GM12878 (cell line): ENCODE measurements at regions not wholly inside any gene's neighbourhood (a gene's known extent, or its start where the extent isn't known, plus 50 kb on each side); places are given as distances from the start of the nearest gene placed in this dataset.

ENCODE experiments used
- ATAC-seq: fragments of 200-7000 bp; cut with Tn5 transposase; 3 replicates; pipeline ENCODE4 v1.9.1; 2020; ENCODE audit warnings: mild to moderate bottlenecking, moderate library complexity
- BruUV-seq: library from RNA; stranded (reverse); fragments of 400-500 nt; replicated peaks from 2 replicates; lab custom pipeline; 2021; lab: Mats Ljungman, UMichigan
- CTCF ChIA-PET: fragments of 300-600 bp; sonication (Branson Sonifier 250); formaldehyde crosslinking; extraction: SDS; loops from one replicate; lab custom pipeline; 2021; ENCODE audit warnings: inconsistent platforms; lab: Yijun Ruan, JAX
- POLR2A ChIA-PET: fragments of 350-600 bp; formaldehyde crosslinking; extraction: SDS; loops from one replicate; lab custom pipeline; 2021; ENCODE audit warnings: inconsistent platforms; lab: Charles Lee
- RAD21 ChIA-PET: fragments of 300-600 bp; sonication (Branson Sonifier 250); formaldehyde crosslinking; loops from one replicate; lab custom pipeline; 2023; ENCODE audit warnings: antibody characterized with exemption; ENCODE audit not compliant: unreplicated experiment; lab: Charles Lee
- SMC1A ChIA-PET: fragments of 300-600 bp; sonication (Branson Sonifier 250); formaldehyde crosslinking; loops from one replicate; lab custom pipeline; 2023; ENCODE audit not compliant: unreplicated experiment, uncharacterized antibody; lab: Charles Lee
- DNase-seq: peaks from one replicate; pipeline ENCODE4 v3.0.0-alpha.2; 2011; ENCODE audit warnings: low read depth, low spot score
- FAIRE-seq: peaks from 3 replicates; lab custom pipeline; 2011; peaks lifted over from hg19 to GRCh38; lab: Jason Lieb, UNC
- H2AFZ ChIP-seq: 2 replicates; pipeline ENCODE4 v1.6.0; 2011; ENCODE audit warnings: low read depth, low read length, control low read depth; ENCODE audit not compliant: control insufficient read depth
- H3K27ac ChIP-seq: 2 replicates; pipeline ENCODE4 v1.5.1; 2011; ENCODE audit warnings: control low read depth; ENCODE audit not compliant: control insufficient read depth, insufficient read depth
- H3K27me3 ChIP-seq, 2 experiments: replicated peaks in 1 of 2; 2 replicates each; pipeline versions ENCODE4 v1.6.0 to v1.6.1; 2011; ENCODE audit warnings: low read length in 1 of 2; ENCODE audit not compliant: control insufficient read depth in 2 of 2, insufficient read depth in 2 of 2
- H3K36me3 ChIP-seq, 2 experiments: 2 replicates each; pipeline ENCODE4 v1.5.1; 2011; ENCODE audit warnings: low read length in 1 of 2; ENCODE audit not compliant: control insufficient read depth in 2 of 2, insufficient read depth in 2 of 2
- H3K4me1 ChIP-seq: 2 replicates; pipeline ENCODE4 v1.6.1; 2011; ENCODE audit warnings: mild to moderate bottlenecking, low read length, moderate library complexity, mixed read lengths; ENCODE audit not compliant: control insufficient read depth, insufficient read depth
- H3K4me2 ChIP-seq: 2 replicates; pipeline ENCODE4 v1.6.0; 2011; ENCODE audit warnings: control low read depth; ENCODE audit not compliant: control insufficient read depth, insufficient read depth
- H3K4me3 ChIP-seq: fragments of 200-600 bp; sonication (generic); 2 replicates; pipeline ENCODE4 v1.5.1; 2016
- H3K79me2 ChIP-seq: 2 replicates; pipeline ENCODE4 v1.6.0; 2011; ENCODE audit warnings: low read length; ENCODE audit not compliant: control insufficient read depth, insufficient read depth
- H3K9ac ChIP-seq: 2 replicates; pipeline ENCODE4 v1.8.0; 2011; ENCODE audit warnings: low read length, control low read depth, mixed read lengths; ENCODE audit not compliant: control insufficient read depth, insufficient read depth
- H3K9me3 ChIP-seq: replicated peaks from 3 replicates; pipeline ENCODE4 v1.5.1; 2011; ENCODE audit warnings: mild to moderate bottlenecking, low read length; ENCODE audit not compliant: control insufficient read depth, insufficient read depth
- H4K20me1 ChIP-seq: 2 replicates; pipeline ENCODE4 v1.6.0; 2011; ENCODE audit not compliant: control insufficient read depth, insufficient read depth
- BMI1 ChIP-seq: fragments of 450-650 bp; IDR thresholded peaks from 2 replicates; pipeline ENCODE4 v1.6.1; 2016; ENCODE audit warnings: mild to moderate bottlenecking, moderate library complexity, borderline replicate concordance
- CBX5 ChIP-seq: sonication (generic); IDR thresholded peaks from 2 replicates; pipeline ENCODE4 v1.6.1; 2016; ENCODE audit warnings: low read depth, moderate library complexity, mild to moderate bottlenecking, inconsistent platforms
- E2F8 ChIP-seq: fragments of 450-650 bp; IDR thresholded peaks from 2 replicates; pipeline ENCODE4 v1.6.1; 2018; ENCODE audit warnings: mild to moderate bottlenecking, low read depth, moderate library complexity; ENCODE audit not compliant: partially characterized antibody
- HCFC1 ChIP-seq: fragments of 150-350 bp; IDR thresholded peaks from 2 replicates; pipeline ENCODE4 v1.6.1; 2014; ENCODE audit warnings: low read length
- MYC ChIP-seq: IDR thresholded peaks from 2 replicates; pipeline ENCODE4 v1.6.1; 2011; ENCODE audit warnings: mild to moderate bottlenecking, low read length, moderate library complexity, inconsistent platforms; ENCODE audit not compliant: insufficient read depth, insufficient replicate concordance, insufficient read length, severe bottlenecking
- NRF1 ChIP-seq: conservative IDR thresholded peaks from 2 replicates; pipeline ENCODE4 v1.6.1; 2011; ENCODE audit warnings: mild to moderate bottlenecking, low read depth, low read length, improper control_type of control experiment
- SMARCA5 ChIP-seq: fragments of 450-650 bp; IDR thresholded peaks from 2 replicates; pipeline ENCODE4 v1.6.1; 2017; ENCODE audit warnings: mild to moderate bottlenecking
- SP1 ChIP-seq: IDR thresholded peaks from one replicate; pipeline ENCODE4 v1.6.1; 2011; ENCODE audit warnings: low read depth, low read length
- WGBS: methylation state at CpG from one replicate; pipeline ENCODE4 v1.1.6; 2016; ENCODE audit warnings: low lambda C conversion rate; ENCODE audit not compliant: insufficient replicate concordance, insufficient coverage; ENCODE audit errors: missing lambda C conversion rate; 5-methylcytosine and 5-hydroxymethylcytosine counted together
- in situ Hi-C: fragments of 300-500 bp; cut with MboI; formaldehyde crosslinking; loops from 9 replicates; pipeline ENCODE4 v1.14.3; 2018; ENCODE audit warnings: mixed read lengths
- intact Hi-C: fragments of 100-400 bp; cut with micrococcal nuclease; formaldehyde crosslinking; loops from one replicate; pipeline ENCODE4 v1.14.2; 2022; ENCODE audit not compliant: unreplicated experiment
- TF ChIP-seq, protein P1 (sequence below): fragments of 450-650 bp; IDR thresholded peaks from 2 replicates; pipeline ENCODE4 v1.6.1; 2017; ENCODE audit warnings: mild to moderate bottlenecking

DNA sequence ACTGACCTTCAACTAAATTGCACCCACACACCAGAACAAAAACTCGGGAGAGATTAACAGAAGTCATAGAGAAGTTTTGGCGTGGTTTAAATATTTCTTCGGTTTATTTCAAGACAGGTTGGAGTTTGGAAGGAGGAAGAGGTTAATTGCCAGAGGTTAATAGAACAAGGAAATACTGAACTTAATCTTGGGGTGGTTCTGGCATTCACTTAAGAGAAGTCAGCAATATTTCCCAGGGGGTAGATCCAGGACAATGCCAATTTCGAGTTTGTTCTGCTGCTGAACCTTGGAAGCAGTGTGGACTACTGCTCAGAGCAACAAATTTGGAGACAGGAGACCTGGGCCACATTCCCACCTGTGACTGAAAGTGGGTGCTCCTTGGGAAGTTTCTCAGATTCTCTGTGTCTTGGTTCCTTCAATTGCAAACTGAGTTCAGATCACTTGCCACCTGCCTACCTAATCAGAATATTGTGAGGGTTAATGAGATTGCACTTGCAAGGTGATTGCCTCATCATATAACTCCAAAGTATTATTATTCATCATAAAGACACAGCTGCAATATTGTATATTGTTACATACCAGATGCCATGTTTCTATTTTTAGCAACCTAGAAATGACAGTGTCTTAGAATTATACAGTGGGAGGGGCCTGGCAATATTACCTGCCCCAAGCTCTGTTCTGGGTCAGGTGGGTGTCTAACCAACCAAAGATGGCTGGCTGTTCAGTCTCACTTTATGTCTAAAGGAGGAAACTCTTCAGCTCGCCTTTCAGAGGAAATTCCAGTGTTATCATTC, 217.4 kb downstream of the CDCA7 start:
- FAIRE-seq = no peak
- POLR2A ChIA-PET = no interaction called here
- CTCF ChIA-PET = no interaction called here

More for the DNA sequence above, 217.4 kb downstream of the CDCA7 start:
- no peak for ATAC-seq
- H3K4me1 ChIP-seq = no peaks in the 10 kb centered on the region
- no TSS peak for BruUV-seq
- in situ Hi-C loops (no loop called here), intact Hi-C loops (no loop called here)
- no peaks in the 10 kb centered on the region for H3K36me3 ChIP-seq
- no peaks in the 10 kb centered on the region for H3K79me2 ChIP-seq
- no peak overlapping the region for H2AFZ ChIP-seq
- no peak overlapping the region for H3K27ac ChIP-seq
- H4K20me1 ChIP-seq = no peaks in the 10 kb centered on the region
- ChIA-PET RAD21 (no interaction called here), SMC1A (no interaction called here)
- no peak for DNase-seq
- TF ChIP-seq HCFC1 (no peak), E2F8 (no peak), SMARCA5 (no peak), SP1 (no peak), CBX5 (no peak), MYC (no peak), BMI1 (no peak), NRF1 (no peak)
- TF ChIP-seq, protein P1, sequence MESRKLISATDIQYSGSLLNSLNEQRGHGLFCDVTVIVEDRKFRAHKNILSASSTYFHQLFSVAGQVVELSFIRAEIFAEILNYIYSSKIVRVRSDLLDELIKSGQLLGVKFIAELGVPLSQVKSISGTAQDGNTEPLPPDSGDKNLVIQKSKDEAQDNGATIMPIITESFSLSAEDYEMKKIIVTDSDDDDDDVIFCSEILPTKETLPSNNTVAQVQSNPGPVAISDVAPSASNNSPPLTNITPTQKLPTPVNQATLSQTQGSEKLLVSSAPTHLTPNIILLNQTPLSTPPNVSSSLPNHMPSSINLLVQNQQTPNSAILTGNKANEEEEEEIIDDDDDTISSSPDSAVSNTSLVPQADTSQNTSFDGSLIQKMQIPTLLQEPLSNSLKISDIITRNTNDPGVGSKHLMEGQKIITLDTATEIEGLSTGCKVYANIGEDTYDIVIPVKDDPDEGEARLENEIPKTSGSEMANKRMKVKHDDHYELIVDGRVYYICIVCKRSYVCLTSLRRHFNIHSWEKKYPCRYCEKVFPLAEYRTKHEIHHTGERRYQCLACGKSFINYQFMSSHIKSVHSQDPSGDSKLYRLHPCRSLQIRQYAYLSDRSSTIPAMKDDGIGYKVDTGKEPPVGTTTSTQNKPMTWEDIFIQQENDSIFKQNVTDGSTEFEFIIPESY = no peak
- H3K27me3 ChIP-seq = no peaks in the 10 kb centered on the region
- H3K4me3 ChIP-seq = no peak overlapping the region
- H3K9ac ChIP-seq = no peak overlapping the region
- WGBS = 32% methylated on average over 5 of the region's 5 CpGs
- H3K4me2 ChIP-seq = no peak overlapping the region
- H3K9me3 ChIP-seq = no peaks in the 10 kb centered on the region; the same call in 2 of the 3 replicates
